Esophagus squamous epithelium (tissue), 5 donors: ENCODE measurements at regions not wholly inside any gene's neighbourhood (a gene's known extent, or its start where the extent isn't known, plus 50 kb on each side); places are given as distances from the start of the nearest gene placed in this dataset.
"Not testable (repeated sequence)": the region's sequence is repeated elsewhere in the genome, so short reads cannot be mapped to it uniquely, and the experiment has no call there.

ENCODE experiments used
- DNase-seq: peaks from one replicate; lab custom pipeline; 2025; lab: John Stamatoyannopoulos, UW
- H3K27ac ChIP-seq, 4 donors: fragments of 200-600 bp; sonication (generic); one replicate each; pipeline ENCODE4 v1.5.1; 2016 to 2019; ENCODE audit warnings: mild to moderate bottlenecking in 1 of 4
- H3K27me3 ChIP-seq, 4 donors: fragments of 200-600 bp; sonication (generic); 1 replicate in 3 of 4; 2 replicates in 1 of 4; pipeline versions ENCODE4 v1.5.1 to v1.6.0; 2017 to 2021; ENCODE audit warnings: antibody characterized with exemption in 1 of 4
- H3K36me3 ChIP-seq, 3 donors: fragments of 200-600 bp; sonication (generic); one replicate each; pipeline ENCODE4 v1.5.1; 2016 to 2019
- H3K4me1 ChIP-seq, 3 donors: fragments of 200-600 bp; sonication (generic); one replicate each; pipeline ENCODE4 v1.5.1; 2017 to 2019
- H3K4me3 ChIP-seq, 4 donors: fragments of 200-600 bp; sonication (generic); 1 replicate in 3 of 4; 2 replicates in 1 of 4; pipeline ENCODE4 v1.5.1; 2016 to 2019; ENCODE audit warnings: mild to moderate bottlenecking in 2 of 4, moderate library complexity in 1 of 4
- H3K9me3 ChIP-seq, 3 donors: fragments of 200-600 bp; sonication (generic); one replicate each; pipeline ENCODE4 v1.5.1; 2016 to 2019
- CTCF ChIP-seq, 6 experiments: fragments of 450-650 bp in 4 of 6; fragments of 200-600 bp in 2 of 6; sonication (generic) in 2 of 6; IDR thresholded peaks; one replicate each; pipeline ENCODE4 v1.5.1; 2016 to 2019; ENCODE audit warnings: antibody characterized with exemption in 6 of 6, mild to moderate bottlenecking in 4 of 6, moderate library complexity in 4 of 6
- POLR2A ChIP-seq, 4 donors: fragments of 450-650 bp; IDR thresholded peaks; one replicate each; pipeline ENCODE4 v1.6.1; 2017; ENCODE audit warnings: antibody characterized with exemption in 4 of 4, mild to moderate bottlenecking in 4 of 4, moderate library complexity in 3 of 4
- WGBS, 2 donors: methylation state at CpG; one replicate each; pipeline ENCODE4 v1.1.5; 2018; 5-methylcytosine and 5-hydroxymethylcytosine counted together
- intact Hi-C: fragments of 100-400 bp; cut with DNase I; formaldehyde crosslinking; loops from one replicate; pipeline ENCODE4 v1.15.0; 2022
- donor health status: DM: yes; HTN: yes; CAD: no.

- 33 to 34% methylated on average over 2 of the region's 2 CpGs for WGBS, 2 donors
- intact Hi-C loops: no loop called here
- no peak for TF ChIP-seq CTCF (IDR thresholded peaks at IDR 0.05)
- TF ChIP-seq POLR2A (IDR thresholded peaks at IDR 0.05): no peak
Measured at GRCh38 chr15:24146251-24146650, 459.1 kb upstream of the NDN start.

GRCh38 chr15:24150542-24150941 is 463.4 kb upstream of the NDN start:
- Histone ChIP-seq H3K36me3 (no peaks in the 10 kb centered on the region), H3K4me3 (no peak overlapping the region), H3K27me3 (no peaks in the 10 kb centered on the region), H3K4me1 (peaks cover 0 to 7% (median 0%) of the 10 kb centered on the region in 3 donors), H3K9me3 (no peaks in the 10 kb centered on the region), H3K27ac (no peak overlapping the region)
- no peak for DNase-seq
- WGBS, 2 donors: 73 to 83% methylated on average over 2 of the region's 2 CpGs
- no peak for TF ChIP-seq POLR2A (IDR thresholded peaks at IDR 0.05)
- TF ChIP-seq CTCF (IDR thresholded peaks at IDR 0.05): no peak
- intact Hi-C loops: no loop called here

More at GRCh38 chr15:24146251-24146650, 459.1 kb upstream of the NDN start:
- peaks cover 0 to 7% (median 0%) of the 10 kb centered on the region in 3 donors for H3K4me1 ChIP-seq
- no peak for DNase-seq
- no peaks in the 10 kb centered on the region for H3K9me3 ChIP-seq
- H3K4me3 ChIP-seq: no peak overlapping the region
- H3K27me3 ChIP-seq: no peaks in the 10 kb centered on the region
- no peak overlapping the region for H3K27ac ChIP-seq
- H3K36me3 ChIP-seq: no peaks in the 10 kb centered on the region

- WGBS, 2 donors: 11 to 63% methylated on average over 1 of the region's 1 CpG
- intact Hi-C loops: not testable (repeated sequence)
Measured at GRCh38 chr15:24158306-24158705, 471.2 kb upstream of the NDN start.

GRCh38 chr15:24165512-24165911 is 478.4 kb upstream of the NDN start:
- H3K27me3 ChIP-seq, H3K36me3 ChIP-seq, H3K4me1 ChIP-seq, H3K4me3 ChIP-seq, H3K9me3 ChIP-seq, H3K27ac ChIP-seq, DNase-seq, intact Hi-C loops: not testable (repeated sequence)
- 87 to 89% methylated on average over 2 to 3 of the region's 3 CpGs for WGBS, 2 donors

More at GRCh38 chr15:24158306-24158705, 471.2 kb upstream of the NDN start:
- not testable (repeated sequence) for H3K36me3 ChIP-seq, H3K9me3 ChIP-seq, DNase-seq, H3K4me3 ChIP-seq, H3K27ac ChIP-seq, H3K27me3 ChIP-seq, H3K4me1 ChIP-seq

DNA sequence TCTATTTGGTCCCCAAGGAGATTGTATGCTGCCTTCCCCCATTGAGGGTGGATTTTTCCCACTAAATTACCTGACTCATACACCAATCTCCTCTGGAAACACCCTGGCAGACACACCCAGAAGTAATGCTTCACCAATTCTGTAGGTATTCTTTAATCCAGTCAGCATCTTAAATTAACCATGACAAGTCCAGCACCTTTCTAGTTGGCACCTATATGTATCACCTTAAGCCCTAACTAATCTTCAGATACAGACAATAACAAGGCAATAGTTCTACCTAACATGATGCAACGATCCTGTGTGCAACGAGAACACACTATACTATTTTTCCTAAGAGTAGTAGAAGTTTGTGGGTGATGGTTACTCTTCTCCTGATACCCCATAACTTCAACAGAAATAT is 473.3 kb upstream of the NPAP1 start:
- H3K4me1 ChIP-seq, H3K27ac ChIP-seq, DNase-seq, H3K27me3 ChIP-seq, intact Hi-C loops, H3K9me3 ChIP-seq, H3K36me3 ChIP-seq, H3K4me3 ChIP-seq: not testable (repeated sequence)
- 37 to 49% methylated on average over 2 of the region's 2 CpGs for WGBS, 2 donors

GRCh38 chr15:24211742-24212476 is 463.7 kb upstream of the NPAP1 start:
- H3K4me1 ChIP-seq, H3K27me3 ChIP-seq, H3K4me3 ChIP-seq, H3K9me3 ChIP-seq, H3K36me3 ChIP-seq, H3K27ac ChIP-seq, DNase-seq, intact Hi-C loops: not testable (repeated sequence)
- 50 to 70% methylated on average over 5 of the region's 6 CpGs for WGBS, 2 donors

- Histone ChIP-seq H3K9me3 (peaks cover 0 to 2% (median 0%) of the 10 kb centered on the region in 3 donors), H3K27me3 (no peaks in the 10 kb centered on the region), H3K36me3 (no peaks in the 10 kb centered on the region), H3K4me3 (no peak overlapping the region), H3K4me1 (no peaks in the 10 kb centered on the region), H3K27ac (no peak overlapping the region)
- 64 to 78% methylated on average over 7 of the region's 7 CpGs for WGBS, 2 donors
- TF ChIP-seq POLR2A (IDR thresholded peaks at IDR 0.05): no peak
- TF ChIP-seq CTCF (IDR thresholded peaks at IDR 0.05): no peak
- intact Hi-C loops: no loop called here
- DNase-seq: no peak
Measured at GRCh38 chr15:24223739-24224138, 451.8 kb upstream of the NPAP1 start.
